Endothelial cell of umbilical vein (primary cell): ENCODE measurements at regions not wholly inside any gene's neighbourhood (a gene's known extent, or its start where the extent isn't known, plus 50 kb on each side); places are given as distances from the start of the nearest gene placed in this dataset.

ENCODE experiments used
- BruUV-seq: library from RNA; stranded (reverse); fragments of 400-500 nt; replicated peaks from 2 replicates; lab custom pipeline; 2021; lab: Mats Ljungman, UMichigan
- CTCF ChIA-PET: fragments of 300-600, 350-600 bp; sonication (Branson Sonifier 250); formaldehyde crosslinking; loops from one replicate; lab custom pipeline; 2021; ENCODE audit warnings: antibody characterized with exemption, inconsistent platforms; lab: Charles Lee
- POLR2A ChIA-PET: fragments of 300-600, 350-600 bp; sonication (Branson Sonifier 250); formaldehyde crosslinking; loops from one replicate; lab custom pipeline; 2021; ENCODE audit warnings: antibody characterized with exemption, inconsistent platforms; lab: Charles Lee
- DNase-seq: peaks from one replicate; pipeline ENCODE4 v3.0.0-alpha.2; 2011; ENCODE audit warnings: low read depth, low spot score
- FAIRE-seq: peaks from 2 replicates; lab custom pipeline; 2011; peaks lifted over from hg19 to GRCh38; lab: Jason Lieb, UNC
- H2AFZ ChIP-seq: 2 replicates; pipeline ENCODE4 v1.6.0; 2012; ENCODE audit warnings: low read depth, low read length, control low read depth, inconsistent platforms
- H3K27ac ChIP-seq: 2 replicates; pipeline ENCODE4 v1.5.1; 2011; ENCODE audit warnings: low read depth, mild to moderate bottlenecking, control low read depth, low read length, moderate library complexity; ENCODE audit not compliant: insufficient read depth
- H3K27me3 ChIP-seq, 2 experiments: 2 replicates each; pipeline versions ENCODE4 v1.6.0 to v1.6.1; 2011; ENCODE audit warnings: low read length in 2 of 2, mixed read lengths in 1 of 2; ENCODE audit not compliant: control insufficient read depth in 2 of 2, insufficient read depth in 2 of 2
- H3K36me3 ChIP-seq, 2 experiments: 2 replicates in 1 of 2; 3 replicates in 1 of 2; pipeline ENCODE4 v1.5.1; 2011; ENCODE audit warnings: low read length in 2 of 2, mild to moderate bottlenecking in 1 of 2, moderate library complexity in 1 of 2; ENCODE audit not compliant: control insufficient read depth in 2 of 2, insufficient read depth in 2 of 2; ENCODE audit errors: extremely low read depth in 1 of 2
- H3K4me1 ChIP-seq: 3 replicates; pipeline ENCODE4 v1.5.1; 2011; ENCODE audit warnings: mild to moderate bottlenecking, low read length; ENCODE audit not compliant: control insufficient read depth, insufficient read depth; ENCODE audit errors: extremely low read depth
- H3K4me2 ChIP-seq: 2 replicates; pipeline ENCODE4 v1.6.1; 2011; ENCODE audit warnings: low read length, control low read depth, mixed read lengths; ENCODE audit not compliant: insufficient read depth
- H3K4me3 ChIP-seq, 3 experiments: fragments of 200-600 bp in 1 of 3; sonication (generic), shearing (Covaris generic) in 1 of 3; replicated peaks in 1 of 3; 2 replicates each; pipeline ENCODE4 v1.5.1; 2011 to 2016; ENCODE audit warnings: control low read depth in 3 of 3, low read length in 3 of 3, mild to moderate bottlenecking in 2 of 3, inconsistent platforms in 1 of 3, low read depth in 1 of 3, moderate library complexity in 1 of 3; ENCODE audit not compliant: insufficient read depth in 1 of 3
- H3K79me2 ChIP-seq: 2 replicates; pipeline ENCODE4 v1.6.0; 2012; ENCODE audit warnings: low read length, inconsistent platforms; ENCODE audit not compliant: control insufficient read depth, insufficient read depth
- H3K9ac ChIP-seq: replicated peaks from 2 replicates; pipeline ENCODE3; 2011; ENCODE audit warnings: low read length, control low read depth; ENCODE audit not compliant: insufficient read depth; ENCODE audit errors: extremely low read depth
- H3K9me1 ChIP-seq: replicated peaks from 3 replicates; pipeline ENCODE4 v1.6.0; 2011; ENCODE audit warnings: mild to moderate bottlenecking, low read length; ENCODE audit not compliant: control insufficient read depth, insufficient read depth; ENCODE audit errors: extremely low read depth
- H3K9me3 ChIP-seq: replicated peaks from 2 replicates; pipeline ENCODE4 v1.5.1; 2012; ENCODE audit warnings: low read length, inconsistent platforms; ENCODE audit not compliant: control insufficient read depth, insufficient read depth
- H4K20me1 ChIP-seq: replicated peaks from 2 replicates; pipeline ENCODE3; 2011; ENCODE audit warnings: mild to moderate bottlenecking, low read length; ENCODE audit not compliant: control insufficient read depth, insufficient read depth; ENCODE audit errors: extremely low read depth
- EZH2 ChIP-seq: IDR thresholded peaks from 2 replicates; pipeline ENCODE4 v1.6.1; 2012; ENCODE audit warnings: borderline replicate concordance, low read depth, mild to moderate bottlenecking, moderate library complexity, low read length, inconsistent platforms; ENCODE audit not compliant: severe bottlenecking
- FOS ChIP-seq: IDR thresholded peaks from 2 replicates; pipeline ENCODE4 v1.6.1; 2011; ENCODE audit warnings: mild to moderate bottlenecking, low read length, moderate library complexity, borderline replicate concordance; ENCODE audit not compliant: insufficient read depth
- GATA2 ChIP-seq: IDR thresholded peaks from 2 replicates; pipeline ENCODE4 v1.7.0; 2011; ENCODE audit warnings: low read depth, mild to moderate bottlenecking, moderate library complexity, mixed read lengths, low read length; ENCODE audit not compliant: insufficient read length, insufficient read depth
- JUN ChIP-seq: IDR thresholded peaks from 2 replicates; pipeline ENCODE4 v1.6.1; 2011; ENCODE audit warnings: borderline replicate concordance, low read depth; ENCODE audit not compliant: insufficient read length, insufficient read depth
- MYC ChIP-seq: IDR thresholded peaks from one replicate; pipeline ENCODE4 v1.6.1; 2011; ENCODE audit warnings: mild to moderate bottlenecking, low read depth, low read length
- POLR2A ChIP-seq: IDR thresholded peaks from 2 replicates; pipeline ENCODE4 v1.6.1; 2012; ENCODE audit warnings: low read depth, mild to moderate bottlenecking, control low read depth, low read length
- POLR2AphosphoS5 ChIP-seq: IDR thresholded peaks from 2 replicates; pipeline ENCODE4 v1.6.1; 2012; ENCODE audit warnings: low read depth, mild to moderate bottlenecking, control low read depth, low read length, moderate library complexity; ENCODE audit not compliant: insufficient read depth
- dilution Hi-C: fragments of 300-500 bp; cut with MboI; formaldehyde crosslinking; loops from one replicate; pipeline ENCODE4 v1.15.0; 2019; ENCODE audit warnings: low sequenced_read_pairs; ENCODE audit not compliant: extremely low pct_ligation_motif_present
- intact Hi-C: fragments of 100-400 bp; cut with micrococcal nuclease; formaldehyde crosslinking; loops from one replicate; pipeline ENCODE4 v1.10.0; 2022
- TF ChIP-seq, protein P1 (sequence below), 2 donors: IDR thresholded peaks; 1 replicate in 1 of 2; 2 replicates in 1 of 2; pipeline ENCODE4 v1.5.1; 2011; ENCODE audit warnings: low read length in 2 of 2, mild to moderate bottlenecking in 2 of 2, moderate library complexity in 2 of 2, control low read depth in 1 of 2, inconsistent platforms in 1 of 2, low read depth in 1 of 2; ENCODE audit not compliant: insufficient read depth in 1 of 2; ENCODE audit errors: extremely low read depth in 1 of 2
- TF ChIP-seq, protein P2 (sequence below): IDR thresholded peaks from 2 replicates; pipeline ENCODE4 v1.6.1; 2011; ENCODE audit not compliant: insufficient read depth, insufficient read length

- DNase-seq (no peak), FAIRE-seq (no peak)
- POLR2A ChIA-PET = no interaction called here
- H3K4me3 ChIP-seq = no peak overlapping the region
- no peaks in the 10 kb centered on the region for H4K20me1 ChIP-seq
- H3K9ac ChIP-seq = no peak overlapping the region
- no peaks in the 10 kb centered on the region for H3K9me1 ChIP-seq
- dilution Hi-C loops (no loop called here), intact Hi-C loops (no loop called here)
- no peaks in the 10 kb centered on the region for H3K79me2 ChIP-seq
- H3K36me3 ChIP-seq = no peaks in the 10 kb centered on the region
- CTCF ChIA-PET = no interaction called here
- no peaks in the 10 kb centered on the region for H3K4me1 ChIP-seq
- no peak overlapping the region for H2AFZ ChIP-seq
- TF ChIP-seq JUN (no peak), FOS (no peak), MYC (no peak), GATA2 (no peak), EZH2 (no peak), POLR2A (no peak), POLR2AphosphoS5 (no peak)
- TF ChIP-seq, protein P1, sequence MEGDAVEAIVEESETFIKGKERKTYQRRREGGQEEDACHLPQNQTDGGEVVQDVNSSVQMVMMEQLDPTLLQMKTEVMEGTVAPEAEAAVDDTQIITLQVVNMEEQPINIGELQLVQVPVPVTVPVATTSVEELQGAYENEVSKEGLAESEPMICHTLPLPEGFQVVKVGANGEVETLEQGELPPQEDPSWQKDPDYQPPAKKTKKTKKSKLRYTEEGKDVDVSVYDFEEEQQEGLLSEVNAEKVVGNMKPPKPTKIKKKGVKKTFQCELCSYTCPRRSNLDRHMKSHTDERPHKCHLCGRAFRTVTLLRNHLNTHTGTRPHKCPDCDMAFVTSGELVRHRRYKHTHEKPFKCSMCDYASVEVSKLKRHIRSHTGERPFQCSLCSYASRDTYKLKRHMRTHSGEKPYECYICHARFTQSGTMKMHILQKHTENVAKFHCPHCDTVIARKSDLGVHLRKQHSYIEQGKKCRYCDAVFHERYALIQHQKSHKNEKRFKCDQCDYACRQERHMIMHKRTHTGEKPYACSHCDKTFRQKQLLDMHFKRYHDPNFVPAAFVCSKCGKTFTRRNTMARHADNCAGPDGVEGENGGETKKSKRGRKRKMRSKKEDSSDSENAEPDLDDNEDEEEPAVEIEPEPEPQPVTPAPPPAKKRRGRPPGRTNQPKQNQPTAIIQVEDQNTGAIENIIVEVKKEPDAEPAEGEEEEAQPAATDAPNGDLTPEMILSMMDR (IDR thresholded peaks at IDR 0.05; ENCODE audit: extremely low read depth in 1 of 2, insufficient read depth in 1 of 2, low read depth in 1 of 2, low read length in 2 of 2) = no peak
- TF ChIP-seq, protein P2, sequence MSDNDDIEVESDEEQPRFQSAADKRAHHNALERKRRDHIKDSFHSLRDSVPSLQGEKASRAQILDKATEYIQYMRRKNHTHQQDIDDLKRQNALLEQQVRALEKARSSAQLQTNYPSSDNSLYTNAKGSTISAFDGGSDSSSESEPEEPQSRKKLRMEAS = no peak
- no peaks in the 10 kb centered on the region for H3K27me3 ChIP-seq
- H3K27ac ChIP-seq = no peak overlapping the region
- H3K4me2 ChIP-seq = no peak overlapping the region
- peaks cover 13% of the 10 kb centered on the region for H3K9me3 ChIP-seq
- no TSS peak for BruUV-seq
Observed at GRCh38 chr5:175235251-175235960, 208.6 kb downstream of the DRD1 start.
